Activated naive CD4-positive, alpha-beta T cell treated with anti-CD3 and anti-CD28 coated beads, Interleukin-2, amount 50 U/mL, for 72 hours (primary cell): ENCODE measurements at regions not wholly inside any gene's neighbourhood (a gene's known extent, or its start where the extent isn't known, plus 50 kb on each side); places are given as distances from the start of the nearest gene placed in this dataset.
"Not testable (repeated sequence)": the region's sequence is repeated elsewhere in the genome, so short reads cannot be mapped to it uniquely, and the experiment has no call there.

Source experiments
- ATAC-seq, 2 donors: fragments of 150-1000 bp; cut with Tn5 transposase; 2 replicates each; pipeline ENCODE4 v1.10.0; 2021; ENCODE audit warnings: mild to moderate bottlenecking in 2 of 2, moderate library complexity in 2 of 2
- DNase-seq, 2 donors: peaks; one replicate each; pipeline ENCODE4 v3.0.0; 2021 to 2022; ENCODE audit warnings: low spot score in 2 of 2
- H3K27ac Mint-ChIP-seq, 2 donors: one replicate each; pipeline ENCODE4 v1.8.0; 2022; ENCODE audit warnings: mild to moderate bottlenecking in 2 of 2, mixed read lengths in 2 of 2
- H3K36me3 Mint-ChIP-seq, 2 donors: one replicate each; pipeline ENCODE4 v1.8.0; 2022; ENCODE audit warnings: mixed read lengths in 2 of 2
- H3K9me3 Mint-ChIP-seq, 2 donors: one replicate each; pipeline ENCODE4 v1.8.0; 2022; ENCODE audit warnings: mixed read lengths in 2 of 2

DNA sequence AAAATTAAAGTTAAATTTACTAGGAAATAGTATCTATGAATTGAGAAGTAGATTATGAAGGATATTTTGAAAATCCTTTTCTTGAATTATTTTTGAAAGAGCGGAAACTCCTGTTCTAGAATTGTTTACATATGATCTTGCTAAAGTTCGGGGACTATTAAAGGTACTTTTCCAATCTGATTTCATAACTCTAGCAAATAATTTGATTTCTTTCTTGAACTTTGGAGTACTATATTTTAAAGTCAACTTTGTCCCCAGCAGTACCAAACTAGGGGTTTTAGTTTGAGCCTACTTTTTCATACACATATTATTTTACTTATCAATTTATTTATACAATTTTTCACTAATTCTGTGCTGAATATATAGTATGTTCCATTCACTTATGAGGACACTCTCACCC, 364.7 kb downstream of the FSIP2 start:
- no peaks in the 10 kb centered on the region for H3K9me3 Mint-ChIP-seq
- H3K27ac Mint-ChIP-seq = no peak overlapping the region
- DNase-seq = no peak
- H3K36me3 Mint-ChIP-seq = no peaks in the 10 kb centered on the region
- no peak for ATAC-seq

DNA sequence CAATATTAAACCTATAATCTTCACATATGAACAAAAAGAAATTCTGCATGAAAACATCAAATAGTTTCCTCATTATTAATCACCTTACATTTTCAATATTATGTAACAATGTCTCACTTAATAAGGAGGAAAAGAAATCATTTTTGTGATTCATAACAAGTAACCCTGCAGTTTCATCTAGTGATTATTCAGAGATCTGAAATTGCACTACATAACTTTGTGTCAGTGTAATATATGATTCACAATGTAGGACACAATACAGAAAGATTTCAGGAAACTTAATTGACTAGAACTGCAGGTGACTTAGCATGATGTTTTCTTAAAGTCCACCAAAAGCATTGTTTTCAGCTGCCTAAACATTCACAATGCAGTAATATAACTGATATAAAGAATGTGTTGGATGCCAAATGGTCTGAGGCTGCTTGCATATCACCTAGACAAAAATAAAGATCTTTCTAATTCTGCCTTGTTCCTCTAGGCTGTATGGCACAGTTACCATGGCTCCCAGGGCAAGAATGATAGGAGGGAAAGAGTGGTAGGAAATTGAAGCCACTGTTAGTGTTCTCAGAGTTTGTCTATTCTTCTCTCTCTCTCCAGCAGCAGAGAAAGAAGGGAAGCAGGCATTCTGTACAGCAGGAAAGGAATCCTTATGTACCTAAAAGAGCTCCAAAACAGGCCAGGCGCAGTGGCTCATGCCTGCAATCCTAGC, 366.6 kb downstream of the FSIP2 start:
- Mint-ChIP-seq H3K27ac (no peak overlapping the region), H3K36me3 (no peaks in the 10 kb centered on the region), H3K9me3 (peaks cover 0 to 7% of the 10 kb centered on the region in 2 donors)
- ATAC-seq (no peak), DNase-seq (no peak)

GRCh38 chr2:186108470-186108869, 369.9 kb downstream of the FSIP2 start:
- no peak for ATAC-seq
- H3K36me3 Mint-ChIP-seq = no peaks in the 10 kb centered on the region
- peaks cover 10 to 13% of the 10 kb centered on the region in 2 donors for H3K9me3 Mint-ChIP-seq

DNA sequence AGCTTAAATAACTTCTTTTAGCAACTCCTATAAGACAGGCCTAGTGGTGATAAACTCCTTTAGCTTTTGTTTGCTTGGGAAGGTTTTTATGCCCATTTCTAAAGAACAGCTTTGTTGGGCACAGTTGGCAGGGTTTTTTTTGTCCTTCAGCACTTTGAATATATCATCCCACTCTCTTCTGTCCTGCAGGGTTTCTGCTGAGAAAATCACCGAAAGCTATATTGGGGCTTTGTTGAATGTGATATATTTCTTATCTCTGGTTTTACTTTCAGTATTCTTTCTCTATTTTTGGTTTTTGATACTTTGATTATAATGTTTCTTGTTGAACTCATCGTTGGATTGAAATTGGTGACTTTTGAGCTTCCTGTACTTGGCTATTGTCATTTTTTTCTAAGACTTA, 372.8 kb upstream of the ZC3H15 start:
- peaks cover 14 to 25% of the 10 kb centered on the region in 2 donors for H3K9me3 Mint-ChIP-seq
- ATAC-seq (no peak), DNase-seq (no peak)
- peaks cover 0 to 26% of the 10 kb centered on the region in 2 donors for H3K36me3 Mint-ChIP-seq
- H3K27ac Mint-ChIP-seq = no peak overlapping the region

More at GRCh38 chr2:186108470-186108869, 369.9 kb downstream of the FSIP2 start:
- no peak overlapping the region for H3K27ac Mint-ChIP-seq
- DNase-seq = no peak

GRCh38 chr2:186125156-186125555, 360.9 kb upstream of the ZC3H15 start:
- ATAC-seq (no peak), DNase-seq (no peak)
- H3K36me3 Mint-ChIP-seq = no peaks in the 10 kb centered on the region
- no peak overlapping the region for H3K27ac Mint-ChIP-seq
- H3K9me3 Mint-ChIP-seq = no peaks in the 10 kb centered on the region

DNA sequence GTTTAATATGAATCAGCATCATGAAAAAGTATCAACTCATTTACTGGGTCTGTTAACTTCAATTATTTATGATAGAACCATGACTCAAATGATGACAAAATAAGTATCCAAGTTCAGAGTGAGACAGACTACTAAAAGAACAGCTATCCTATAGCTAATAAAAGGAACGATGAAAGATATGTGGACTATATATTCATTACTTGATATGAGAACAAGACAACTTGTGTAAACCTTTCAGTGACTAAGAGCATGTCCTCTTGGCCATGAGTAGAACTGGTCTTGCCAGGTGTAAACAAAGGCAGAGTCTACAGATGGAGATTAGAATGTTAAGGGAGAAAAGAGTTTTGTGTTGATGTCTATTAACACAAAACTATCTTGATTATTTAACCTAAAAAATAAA, 360.4 kb upstream of the ZC3H15 start:
- Mint-ChIP-seq H3K36me3 (no peaks in the 10 kb centered on the region), H3K9me3 (no peaks in the 10 kb centered on the region), H3K27ac (no peak overlapping the region)
- ATAC-seq = no peak
- DNase-seq = no peak

- DNase-seq (no peak), ATAC-seq (no peak)
- no peak overlapping the region for H3K27ac Mint-ChIP-seq
- no peaks in the 10 kb centered on the region for H3K36me3 Mint-ChIP-seq
- no peaks in the 10 kb centered on the region for H3K9me3 Mint-ChIP-seq
These were observed 359.9 kb upstream of the ZC3H15 start for GRCh38 chr2:186126181-186126580.

DNA sequence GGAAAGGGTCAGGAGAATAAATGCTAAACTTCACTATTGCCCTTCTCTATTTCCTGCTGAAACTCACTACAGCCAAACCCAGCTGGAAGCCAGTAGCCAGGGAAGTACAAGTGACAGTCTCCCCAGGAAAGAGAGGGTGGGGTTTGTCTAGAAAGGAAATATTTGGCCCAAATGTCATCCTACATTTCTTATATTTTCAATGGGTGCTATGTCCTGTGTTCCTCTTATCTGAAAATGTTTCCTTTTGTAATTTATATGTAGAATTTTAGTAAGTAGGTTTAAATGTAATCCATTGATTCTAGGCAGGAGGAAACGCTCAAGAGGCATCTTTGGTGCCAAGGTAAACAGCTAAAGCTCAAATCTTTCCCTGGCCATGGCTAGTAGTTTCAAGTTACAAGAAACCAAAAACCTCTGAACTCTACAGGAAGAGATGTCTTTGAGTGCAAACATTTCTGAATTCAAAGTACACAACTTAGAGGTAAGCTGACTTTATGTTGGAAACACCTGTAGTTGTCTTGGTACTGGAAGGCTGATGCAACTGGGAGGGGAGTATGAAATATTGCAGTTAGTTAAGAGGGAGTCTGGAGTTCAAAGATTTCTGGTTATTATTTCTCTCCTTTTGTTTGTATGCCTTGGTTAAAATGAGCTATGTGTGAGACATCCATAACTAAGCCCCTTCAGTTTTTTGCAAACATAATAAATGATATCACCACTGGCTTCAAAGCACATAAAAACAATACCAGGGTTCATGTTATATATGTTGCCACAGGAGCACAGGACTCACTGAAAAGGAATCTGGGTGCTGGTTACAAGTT, 356.1 kb upstream of the ZC3H15 start:
- DNase-seq (no peak), ATAC-seq (no peak)
- Mint-ChIP-seq H3K36me3 (no peaks in the 10 kb centered on the region), H3K27ac (no peak overlapping the region), H3K9me3 (no peaks in the 10 kb centered on the region)

DNA sequence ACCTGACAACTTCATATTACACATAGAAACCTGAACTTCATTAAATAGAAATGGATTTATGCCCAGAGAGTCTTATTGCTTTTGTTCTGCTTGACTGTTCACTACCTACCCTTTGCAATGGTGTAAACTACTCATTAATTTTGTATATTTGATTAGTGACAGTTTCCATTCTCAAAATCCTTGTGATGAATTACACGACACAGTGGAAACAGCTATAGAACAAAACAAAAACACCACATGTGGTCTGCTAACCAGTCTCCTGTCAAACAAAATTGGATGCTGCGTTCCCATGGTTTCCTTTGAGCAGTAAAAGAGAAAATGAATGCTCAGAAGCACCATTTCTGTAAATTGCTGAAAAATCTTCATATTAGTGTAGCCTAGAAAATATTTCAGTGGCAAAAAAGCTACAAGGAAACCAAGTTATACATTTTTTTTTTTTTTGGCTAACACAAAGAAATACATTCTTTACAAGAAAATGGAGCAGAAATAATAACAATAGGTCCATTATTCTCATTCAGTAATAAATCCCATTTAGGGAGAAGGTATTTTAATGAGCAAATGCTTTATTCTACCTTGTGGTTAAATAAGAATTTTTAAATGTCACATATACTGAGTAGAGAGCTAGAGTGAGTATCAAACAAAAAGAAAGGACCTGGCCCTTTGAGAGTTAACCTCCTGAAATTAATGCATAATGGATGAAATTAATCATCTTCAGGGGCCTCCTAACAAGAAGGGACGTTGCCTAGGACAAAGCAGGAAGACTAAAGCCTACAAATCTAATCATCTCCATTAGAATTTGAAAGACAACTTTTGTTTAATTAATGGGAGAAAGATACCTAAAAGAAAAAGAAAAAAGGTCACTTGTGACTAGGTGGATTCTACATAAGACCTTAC, 355.1 kb upstream of the ZC3H15 start:
- DNase-seq (no peak), ATAC-seq (no peak)
- Mint-ChIP-seq H3K36me3 (no peaks in the 10 kb centered on the region), H3K27ac (no peak overlapping the region), H3K9me3 (no peaks in the 10 kb centered on the region)

DNA sequence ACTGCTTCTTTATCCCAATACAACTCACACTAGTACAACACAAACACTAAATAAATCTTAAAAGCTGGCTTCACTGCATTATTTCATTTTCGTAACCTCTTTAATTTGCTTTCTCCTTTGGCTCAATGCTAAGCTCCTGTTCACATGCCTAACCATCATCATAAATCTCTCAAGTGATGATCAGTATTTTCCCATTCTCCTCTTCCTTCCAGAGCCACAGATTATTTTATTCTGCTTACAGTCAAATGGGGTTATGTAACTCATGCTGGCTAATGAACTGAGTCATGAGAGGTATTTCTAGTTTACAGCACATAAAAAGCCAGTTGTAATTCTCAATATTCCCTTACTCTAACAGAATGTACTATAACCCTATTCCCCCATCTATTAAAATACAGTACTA, 350.4 kb upstream of the ZC3H15 start:
- Mint-ChIP-seq H3K9me3 (no peaks in the 10 kb centered on the region), H3K36me3 (no peaks in the 10 kb centered on the region), H3K27ac (no peak overlapping the region)
- DNase-seq (no peak), ATAC-seq (no peak)

DNA sequence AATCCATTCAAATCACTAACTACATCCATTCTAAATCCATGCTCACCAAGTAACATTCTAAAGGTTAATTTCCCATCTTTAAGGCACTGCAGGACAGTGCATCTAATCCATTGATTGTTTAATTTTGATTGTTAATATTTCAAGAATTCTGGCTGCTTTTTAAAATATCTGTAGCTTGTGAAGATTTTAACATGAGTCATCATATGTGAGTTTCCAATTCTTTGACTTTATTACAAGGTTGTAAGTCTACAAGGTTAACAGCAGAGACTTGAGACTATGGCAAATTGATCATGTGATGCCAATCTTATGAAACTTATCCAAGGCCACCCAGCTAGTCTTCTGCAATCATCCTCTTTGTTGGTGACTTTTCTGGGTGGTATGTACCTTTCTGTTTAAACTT, 349.2 kb upstream of the ZC3H15 start:
- Mint-ChIP-seq H3K27ac (no peak overlapping the region), H3K9me3 (no peaks in the 10 kb centered on the region), H3K36me3 (no peaks in the 10 kb centered on the region)
- DNase-seq = no peak
- ATAC-seq = no peak

DNA sequence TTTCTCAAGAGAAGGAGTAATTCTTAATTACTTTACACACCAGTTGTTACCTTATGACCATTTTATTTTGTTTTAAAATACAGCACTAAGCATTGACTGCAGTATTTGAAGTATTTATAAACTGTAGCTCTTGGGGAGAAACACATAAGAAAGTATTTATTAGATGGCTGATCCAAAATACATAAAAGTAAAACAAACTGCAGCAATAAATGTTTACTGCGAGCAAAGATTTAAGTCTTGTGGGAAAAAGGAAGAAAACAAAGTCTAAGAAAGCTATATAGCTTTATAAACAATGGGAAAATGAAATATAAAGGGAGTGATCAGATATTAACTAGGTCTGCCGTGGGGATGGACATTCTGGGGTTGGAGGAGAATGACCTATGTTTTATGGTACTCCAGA, 347.2 kb upstream of the ZC3H15 start:
- ATAC-seq (no peak), DNase-seq (no peak)
- Mint-ChIP-seq H3K9me3 (no peaks in the 10 kb centered on the region), H3K27ac (no peak overlapping the region), H3K36me3 (no peaks in the 10 kb centered on the region)

DNA sequence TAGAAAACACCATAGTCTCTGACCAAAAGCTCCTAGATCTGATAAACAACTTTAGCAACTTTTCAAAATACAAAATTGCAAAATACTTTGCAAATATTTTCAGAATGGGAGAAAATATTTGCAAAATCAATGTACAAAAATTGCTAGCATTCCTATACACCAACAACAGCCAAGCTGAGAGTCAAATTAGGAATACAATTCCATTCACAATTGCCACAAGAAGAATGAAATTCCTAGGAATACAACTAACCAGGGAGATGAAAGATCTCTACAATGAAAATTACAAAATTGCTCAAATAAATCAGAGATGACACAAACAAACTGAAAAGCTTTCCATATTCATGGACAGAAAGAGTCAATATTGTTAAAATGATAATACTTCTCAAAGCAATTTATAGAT, 327.0 kb upstream of the ZC3H15 start:
- DNase-seq (no peak), ATAC-seq (no peak)
- peaks cover 18 to 34% of the 10 kb centered on the region in 2 donors for H3K9me3 Mint-ChIP-seq
- H3K36me3 Mint-ChIP-seq = peaks cover 0 to 51% of the 10 kb centered on the region in 2 donors
- no peak overlapping the region for H3K27ac Mint-ChIP-seq

GRCh38 chr2:186164325-186164724, 321.7 kb upstream of the ZC3H15 start:
- H3K9me3 Mint-ChIP-seq = peaks cover 12 to 22% of the 10 kb centered on the region in 2 donors
- ATAC-seq = no peak
- no peak overlapping the region for H3K27ac Mint-ChIP-seq

DNA sequence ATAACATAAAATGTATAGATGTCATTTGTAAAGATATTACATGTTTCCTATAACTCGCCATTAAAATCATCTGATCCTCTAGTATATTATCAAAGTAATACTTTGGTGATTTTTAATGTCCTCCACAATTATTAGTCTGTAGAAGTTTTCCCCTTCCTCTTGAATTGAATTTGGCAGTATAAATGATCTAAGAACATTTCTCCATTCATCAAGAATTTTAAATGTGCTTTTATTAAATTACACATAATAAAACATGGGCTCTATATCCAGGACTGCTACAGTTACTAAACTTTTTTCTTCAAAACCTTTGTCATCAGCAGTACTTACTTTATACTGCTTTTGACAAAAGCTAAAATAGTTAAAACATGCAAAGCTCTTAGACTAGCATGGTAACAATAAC, 315.4 kb upstream of the ZC3H15 start:
- ATAC-seq (no peak), DNase-seq (no peak)
- H3K36me3 Mint-ChIP-seq = no peaks in the 10 kb centered on the region
- H3K27ac Mint-ChIP-seq = no peak overlapping the region
- peaks cover 0 to 5% of the 10 kb centered on the region in 2 donors for H3K9me3 Mint-ChIP-seq

More at GRCh38 chr2:186164325-186164724, 321.7 kb upstream of the ZC3H15 start:
- H3K36me3 Mint-ChIP-seq = peaks cover 0 to 18% of the 10 kb centered on the region in 2 donors
- DNase-seq = no peak

GRCh38 chr2:186181625-186182024, 304.4 kb upstream of the ZC3H15 start:
- Mint-ChIP-seq H3K36me3 (no peaks in the 10 kb centered on the region), H3K27ac (no peak overlapping the region), H3K9me3 (peaks cover 0 to 5% of the 10 kb centered on the region in 2 donors)
- no peak for ATAC-seq
- no peak for DNase-seq

- H3K9me3 Mint-ChIP-seq, H3K27ac Mint-ChIP-seq, DNase-seq, H3K36me3 Mint-ChIP-seq, ATAC-seq: not testable (repeated sequence)
These were observed 303.7 kb upstream of the ZC3H15 start for GRCh38 chr2:186182366-186182765.
